CD8-positive, alpha-beta memory T cell (primary cell): ENCODE measurements at regions not wholly inside any gene's neighbourhood (a gene's known extent, or its start where the extent isn't known, plus 50 kb on each side); places are given as distances from the start of the nearest gene placed in this dataset.

ENCODE experiments used
- CTCF ChIA-PET: fragments of 350-600 bp; sonication (Branson Sonifier 250); formaldehyde crosslinking; loops from one replicate; lab custom pipeline; 2021; ENCODE audit warnings: antibody characterized with exemption; lab: Charles Lee
- POLR2A ChIA-PET: fragments of 350-600 bp; sonication (Branson Sonifier 250); formaldehyde crosslinking; loops from one replicate; lab custom pipeline; 2021; ENCODE audit warnings: antibody characterized with exemption; lab: Charles Lee
- DNase-seq, 5 donors: peaks; one replicate each; pipeline versions ENCODE4 v3.0.0 to v3.0.0-alpha.2; 2020 to 2022; ENCODE audit warnings: mixed read lengths in 1 of 5
- H3K27ac ChIP-seq: one replicate; pipeline ENCODE4 v1.7.0; 2013; ENCODE audit warnings: low read depth, mild to moderate bottlenecking, low read length, moderate library complexity
- H3K27me3 ChIP-seq: 2 replicates; pipeline ENCODE4 v1.7.0; 2013; ENCODE audit warnings: low read length, mild to moderate bottlenecking; ENCODE audit not compliant: insufficient read depth, poor library complexity, severe bottlenecking
- H3K36me3 ChIP-seq: 2 replicates; pipeline ENCODE4 v1.7.0; 2013; ENCODE audit warnings: mild to moderate bottlenecking, low read length, moderate library complexity; ENCODE audit not compliant: insufficient read depth
- H3K4me1 ChIP-seq: 2 replicates; pipeline ENCODE4 v1.7.0; 2013; ENCODE audit warnings: mild to moderate bottlenecking, low read length, moderate library complexity; ENCODE audit not compliant: insufficient read depth
- H3K4me3 ChIP-seq: 2 replicates; pipeline ENCODE4 v1.7.0; 2013; ENCODE audit warnings: mild to moderate bottlenecking, low read length
- H3K9me3 ChIP-seq: 2 replicates; pipeline ENCODE4 v1.7.0; 2013; ENCODE audit warnings: mild to moderate bottlenecking, low read length
- H3K27ac Mint-ChIP-seq, 8 donors: one replicate each; pipeline ENCODE4 v1.8.0; 2020 to 2021; ENCODE audit warnings: mixed read lengths in 8 of 8, mild to moderate bottlenecking in 6 of 8, inconsistent platforms in 3 of 8, moderate library complexity in 3 of 8
- H3K27me3 Mint-ChIP-seq, 2 donors: one replicate each; pipeline ENCODE4 v1.8.0; 2020 to 2021; ENCODE audit warnings: mixed read lengths in 2 of 2, mild to moderate bottlenecking in 1 of 2, moderate library complexity in 1 of 2
- H3K36me3 Mint-ChIP-seq, 3 donors: one replicate each; pipeline ENCODE4 v1.8.0; 2020 to 2021; ENCODE audit warnings: mixed read lengths in 3 of 3, inconsistent platforms in 1 of 3, mild to moderate bottlenecking in 1 of 3
- H3K4me1 Mint-ChIP-seq, 3 donors: one replicate each; pipeline ENCODE4 v1.8.0; 2020 to 2021; ENCODE audit warnings: mixed read lengths in 3 of 3, inconsistent platforms in 1 of 3, mild to moderate bottlenecking in 1 of 3
- H3K4me3 Mint-ChIP-seq, 7 donors: one replicate each; pipeline ENCODE4 v1.8.0; 2020 to 2021; ENCODE audit warnings: mixed read lengths in 7 of 7, mild to moderate bottlenecking in 6 of 7, moderate library complexity in 4 of 7, inconsistent platforms in 2 of 7
- H3K9me3 Mint-ChIP-seq, 5 donors: one replicate each; pipeline ENCODE4 v1.8.0; 2020 to 2022; ENCODE audit warnings: mixed read lengths in 5 of 5, mild to moderate bottlenecking in 3 of 5, moderate library complexity in 2 of 5, inconsistent platforms in 1 of 5

GRCh38 chrX:150293311-150294013, 69.7 kb upstream of the MAMLD1 start:
- ChIA-PET CTCF (no interaction called here), POLR2A (no interaction called here)
- Histone ChIP-seq H3K36me3 (no peaks in the 10 kb centered on the region), H3K27me3 (no peaks in the 10 kb centered on the region), H3K4me1 (no peaks in the 10 kb centered on the region), H3K4me3 (no peak overlapping the region), H3K27ac (no peak overlapping the region), H3K9me3 (no peaks in the 10 kb centered on the region)
- Mint-ChIP-seq H3K4me3 (no peak overlapping the region), H3K36me3 (no peaks in the 10 kb centered on the region), H3K27me3 (peaks cover 0 to 1% of the 10 kb centered on the region in 2 donors), H3K9me3 (no peaks in the 10 kb centered on the region), H3K27ac (no peak overlapping the region), H3K4me1 (no peaks in the 10 kb centered on the region)
- no peak for DNase-seq

- H3K4me1 Mint-ChIP-seq: no peaks in the 10 kb centered on the region
These were observed 64.1 kb upstream of the MAMLD1 start for GRCh38 chrX:150298841-150299551.

GRCh38 chrX:150299579-150299978, 63.5 kb upstream of the MAMLD1 start:
- no peaks in the 10 kb centered on the region for H3K9me3 ChIP-seq
- no peaks in the 10 kb centered on the region for H3K36me3 ChIP-seq
- H3K9me3 Mint-ChIP-seq: no peaks in the 10 kb centered on the region
- POLR2A ChIA-PET: no interaction called here
- no peaks in the 10 kb centered on the region for H3K36me3 Mint-ChIP-seq
- no peak for DNase-seq
- no peak overlapping the region for H3K4me3 Mint-ChIP-seq
- H3K27me3 Mint-ChIP-seq: peaks cover 0 to 4% of the 10 kb centered on the region in 2 donors
- no peak overlapping the region for H3K4me3 ChIP-seq
- no peaks in the 10 kb centered on the region for H3K4me1 ChIP-seq
- CTCF ChIA-PET: no interaction called here
- H3K4me1 Mint-ChIP-seq: no peaks in the 10 kb centered on the region
- H3K27ac Mint-ChIP-seq: no peak overlapping the region
- no peaks in the 10 kb centered on the region for H3K27me3 ChIP-seq
- H3K27ac ChIP-seq: no peak overlapping the region

More at GRCh38 chrX:150298841-150299551, 64.1 kb upstream of the MAMLD1 start:
- Mint-ChIP-seq H3K27ac (no peak overlapping the region), H3K4me3 (no peak overlapping the region), H3K27me3 (peaks cover 0 to 4% of the 10 kb centered on the region in 2 donors), H3K36me3 (no peaks in the 10 kb centered on the region), H3K9me3 (no peaks in the 10 kb centered on the region)
- Histone ChIP-seq H3K4me1 (no peaks in the 10 kb centered on the region), H3K27me3 (no peaks in the 10 kb centered on the region), H3K36me3 (no peaks in the 10 kb centered on the region), H3K4me3 (no peak overlapping the region), H3K9me3 (no peaks in the 10 kb centered on the region), H3K27ac (no peak overlapping the region)
- DNase-seq: no peak
- ChIA-PET POLR2A (no interaction called here), CTCF (no interaction called here)

- no peak overlapping the region for H3K27ac ChIP-seq
- H3K4me1 Mint-ChIP-seq: peaks cover 0 to 2% (median 0%) of the 10 kb centered on the region in 3 donors
- H3K4me3 ChIP-seq: no peak overlapping the region
- ChIA-PET POLR2A (no interaction called here), CTCF (no interaction called here)
- no peaks in the 10 kb centered on the region for H3K9me3 ChIP-seq
- H3K4me3 Mint-ChIP-seq: no peak overlapping the region
- H3K9me3 Mint-ChIP-seq: no peaks in the 10 kb centered on the region
- no peak overlapping the region for H3K27ac Mint-ChIP-seq
- no peaks in the 10 kb centered on the region for H3K36me3 ChIP-seq
- H3K36me3 Mint-ChIP-seq: no peaks in the 10 kb centered on the region
- peaks cover 0 to 5% of the 10 kb centered on the region in 2 donors for H3K27me3 Mint-ChIP-seq
- no peak for DNase-seq
- H3K27me3 ChIP-seq: no peaks in the 10 kb centered on the region
- H3K4me1 ChIP-seq: no peaks in the 10 kb centered on the region
These were observed 59.6 kb upstream of the MAMLD1 start for GRCh38 chrX:150303386-150304097.

GRCh38 chrX:150306002-150306401, 57.1 kb upstream of the MAMLD1 start:
- no peak for DNase-seq
- Histone ChIP-seq H3K36me3 (no peaks in the 10 kb centered on the region), H3K27me3 (no peaks in the 10 kb centered on the region), H3K9me3 (no peaks in the 10 kb centered on the region), H3K4me1 (no peaks in the 10 kb centered on the region), H3K27ac (no peak overlapping the region), H3K4me3 (no peak overlapping the region)
- peaks cover 6 to 7% (median 7%) of the 10 kb centered on the region in 3 donors for H3K4me1 Mint-ChIP-seq
- no peaks in the 10 kb centered on the region for H3K36me3 Mint-ChIP-seq
- peaks cover 0 to 8% of the 10 kb centered on the region in 2 donors for H3K27me3 Mint-ChIP-seq
- H3K9me3 Mint-ChIP-seq: no peaks in the 10 kb centered on the region
- ChIA-PET CTCF (no interaction called here), POLR2A (no interaction called here)
- no peak overlapping the region for H3K4me3 Mint-ChIP-seq
- H3K27ac Mint-ChIP-seq: no peak overlapping the region

GRCh38 chrX:150308041-150308440, 55.1 kb upstream of the MAMLD1 start:
- Mint-ChIP-seq H3K27me3 (peaks cover 0 to 5% of the 10 kb centered on the region in 2 donors), H3K27ac (no peak overlapping the region), H3K4me1 (peaks cover 6 to 7% (median 7%) of the 10 kb centered on the region in 3 donors), H3K4me3 (no peak overlapping the region), H3K36me3 (no peaks in the 10 kb centered on the region), H3K9me3 (no peaks in the 10 kb centered on the region)
- no peak for DNase-seq
- H3K36me3 ChIP-seq: no peaks in the 10 kb centered on the region
- H3K4me1 ChIP-seq: no peaks in the 10 kb centered on the region
- H3K27me3 ChIP-seq: no peaks in the 10 kb centered on the region
- POLR2A ChIA-PET: no interaction called here
- H3K27ac ChIP-seq: no peak overlapping the region
- H3K4me3 ChIP-seq: no peak overlapping the region
- H3K9me3 ChIP-seq: no peaks in the 10 kb centered on the region
- CTCF ChIA-PET: no interaction called here

- Histone ChIP-seq H3K4me1 (no peaks in the 10 kb centered on the region), H3K27ac (no peak overlapping the region), H3K4me3 (no peak overlapping the region), H3K27me3 (no peaks in the 10 kb centered on the region), H3K9me3 (no peaks in the 10 kb centered on the region), H3K36me3 (no peaks in the 10 kb centered on the region)
- no peak for DNase-seq
- H3K4me3 Mint-ChIP-seq: no peak overlapping the region
- H3K4me1 Mint-ChIP-seq: peaks cover 6 to 7% (median 7%) of the 10 kb centered on the region in 3 donors
- no peaks in the 10 kb centered on the region for H3K36me3 Mint-ChIP-seq
- no peaks in the 10 kb centered on the region for H3K9me3 Mint-ChIP-seq
- peak overlapping the region in 1 of 8 donors; percentile 78 for H3K27ac Mint-ChIP-seq
- CTCF ChIA-PET: no interaction called here
- POLR2A ChIA-PET: no interaction called here
- peaks cover 0 to 7% of the 10 kb centered on the region in 2 donors for H3K27me3 Mint-ChIP-seq
These were observed 54.5 kb upstream of the MAMLD1 start for GRCh38 chrX:150308532-150309157.

- H3K9me3 Mint-ChIP-seq: no peaks in the 10 kb centered on the region
- H3K4me1 Mint-ChIP-seq: peaks cover 6 to 7% (median 7%) of the 10 kb centered on the region in 3 donors
- Histone ChIP-seq H3K4me1 (no peaks in the 10 kb centered on the region), H3K9me3 (no peaks in the 10 kb centered on the region), H3K36me3 (no peaks in the 10 kb centered on the region), H3K27ac (no peak overlapping the region), H3K4me3 (no peak overlapping the region), H3K27me3 (no peaks in the 10 kb centered on the region)
- POLR2A ChIA-PET: no interaction called here
- no peak overlapping the region for H3K4me3 Mint-ChIP-seq
- H3K27ac Mint-ChIP-seq: no peak overlapping the region
- H3K36me3 Mint-ChIP-seq: no peaks in the 10 kb centered on the region
- peaks cover 0 to 7% of the 10 kb centered on the region in 2 donors for H3K27me3 Mint-ChIP-seq
- CTCF ChIA-PET: no interaction called here
- no peak for DNase-seq
These were observed 52.7 kb upstream of the MAMLD1 start for GRCh38 chrX:150310417-150310816.
